GM23338 (cell line): ENCODE measurements at regions not wholly inside any gene's neighbourhood (a gene's known extent, or its start where the extent isn't known, plus 50 kb on each side); places are given as distances from the start of the nearest gene placed in this dataset.

Experiments
- CREB1 ChIP-seq: fragments of 250-450 bp; sonication (Bioruptor Pico); IDR thresholded peaks from 2 replicates; pipeline ENCODE4 v1.5.0; 2020; ENCODE audit warnings: low read depth, mild to moderate bottlenecking, moderate library complexity
- EZH2 ChIP-seq: fragments of 200-600 bp; sonication (generic); IDR thresholded peaks from one replicate; pipeline ENCODE4 v1.8.0; 2017; ENCODE audit warnings: antibody characterized with exemption, mild to moderate bottlenecking, low read depth; ENCODE audit not compliant: unreplicated experiment
- EZH2phosphoT487 ChIP-seq: fragments of 200-600 bp; sonication (generic); IDR thresholded peaks from one replicate; pipeline ENCODE4 v1.8.1; 2018; ENCODE audit warnings: antibody characterized with exemption; ENCODE audit not compliant: unreplicated experiment
- JUNB ChIP-seq: IDR thresholded peaks from one replicate; pipeline ENCODE4 v1.6.1; 2016; ENCODE audit warnings: antibody characterized with exemption; ENCODE audit not compliant: unreplicated experiment
- NANOG ChIP-seq: IDR thresholded peaks from 2 replicates; pipeline ENCODE4 v1.6.1; 2016; ENCODE audit warnings: antibody characterized with exemption, borderline replicate concordance
- POLR2AphosphoS5 ChIP-seq: IDR thresholded peaks from 2 replicates; pipeline ENCODE4 v1.6.1; 2016; ENCODE audit warnings: antibody characterized with exemption, low read depth
- STAT1 ChIP-seq: IDR thresholded peaks from one replicate; pipeline ENCODE4 v1.6.1; 2016; ENCODE audit warnings: antibody characterized with exemption; ENCODE audit not compliant: unreplicated experiment
- ZNF114 ChIP-seq: fragments of 250-450 bp; sonication (Bioruptor Pico); IDR thresholded peaks from 2 replicates; pipeline ENCODE4 v1.5.0; 2020; ENCODE audit warnings: mild to moderate bottlenecking, moderate library complexity
- ZNF331 ChIP-seq: fragments of 250-450 bp; sonication (Bioruptor Pico); IDR thresholded peaks from 2 replicates; pipeline ENCODE4 v1.5.0; 2020; ENCODE audit warnings: low read depth, mild to moderate bottlenecking, moderate library complexity
- TF ChIP-seq, protein P1 (sequence below), 2 experiments: fragments of 200-600 bp in 1 of 2; sonication (generic) in 1 of 2; conservative IDR thresholded peaks; 2 replicates each; pipeline versions ENCODE4 v1.5.1 to v1.6.1; 2016 to 2017; ENCODE audit warnings: antibody characterized with exemption in 2 of 2, low read depth in 2 of 2, mild to moderate bottlenecking in 2 of 2, moderate library complexity in 1 of 2
- TF ChIP-seq, protein P2 (sequence below): IDR thresholded peaks from one replicate; pipeline ENCODE4 v1.6.1; 2018; ENCODE audit warnings: antibody characterized with exemption; ENCODE audit not compliant: unreplicated experiment

DNA sequence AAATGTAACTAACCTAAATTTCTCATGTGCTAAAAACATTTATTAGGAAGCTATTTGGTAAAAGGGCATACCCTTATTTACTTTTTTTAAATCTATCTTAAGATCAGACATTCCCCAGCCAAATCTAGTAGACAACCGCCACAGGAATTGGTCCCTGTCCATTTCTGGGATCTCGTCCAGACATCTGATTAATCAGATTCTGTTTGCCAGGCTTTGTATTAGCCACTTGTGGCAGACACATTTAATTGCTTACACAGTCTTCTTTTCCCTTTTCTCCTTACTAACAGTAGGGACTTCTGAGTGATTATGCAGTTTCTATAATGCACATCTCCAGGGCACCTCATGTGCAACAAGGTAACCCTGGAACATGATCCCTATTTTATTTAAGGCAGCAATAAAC is 449.0 kb upstream of the RGS18 start:
- no peak for TF ChIP-seq EZH2
- TF ChIP-seq, protein P1, sequence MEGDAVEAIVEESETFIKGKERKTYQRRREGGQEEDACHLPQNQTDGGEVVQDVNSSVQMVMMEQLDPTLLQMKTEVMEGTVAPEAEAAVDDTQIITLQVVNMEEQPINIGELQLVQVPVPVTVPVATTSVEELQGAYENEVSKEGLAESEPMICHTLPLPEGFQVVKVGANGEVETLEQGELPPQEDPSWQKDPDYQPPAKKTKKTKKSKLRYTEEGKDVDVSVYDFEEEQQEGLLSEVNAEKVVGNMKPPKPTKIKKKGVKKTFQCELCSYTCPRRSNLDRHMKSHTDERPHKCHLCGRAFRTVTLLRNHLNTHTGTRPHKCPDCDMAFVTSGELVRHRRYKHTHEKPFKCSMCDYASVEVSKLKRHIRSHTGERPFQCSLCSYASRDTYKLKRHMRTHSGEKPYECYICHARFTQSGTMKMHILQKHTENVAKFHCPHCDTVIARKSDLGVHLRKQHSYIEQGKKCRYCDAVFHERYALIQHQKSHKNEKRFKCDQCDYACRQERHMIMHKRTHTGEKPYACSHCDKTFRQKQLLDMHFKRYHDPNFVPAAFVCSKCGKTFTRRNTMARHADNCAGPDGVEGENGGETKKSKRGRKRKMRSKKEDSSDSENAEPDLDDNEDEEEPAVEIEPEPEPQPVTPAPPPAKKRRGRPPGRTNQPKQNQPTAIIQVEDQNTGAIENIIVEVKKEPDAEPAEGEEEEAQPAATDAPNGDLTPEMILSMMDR (conservative IDR thresholded peaks at IDR 0.05; ENCODE audit: low read depth in 2 of 2) = no peak
- no peak for TF ChIP-seq EZH2phosphoT487
- no peak for TF ChIP-seq CREB1
- TF ChIP-seq, protein P2, sequence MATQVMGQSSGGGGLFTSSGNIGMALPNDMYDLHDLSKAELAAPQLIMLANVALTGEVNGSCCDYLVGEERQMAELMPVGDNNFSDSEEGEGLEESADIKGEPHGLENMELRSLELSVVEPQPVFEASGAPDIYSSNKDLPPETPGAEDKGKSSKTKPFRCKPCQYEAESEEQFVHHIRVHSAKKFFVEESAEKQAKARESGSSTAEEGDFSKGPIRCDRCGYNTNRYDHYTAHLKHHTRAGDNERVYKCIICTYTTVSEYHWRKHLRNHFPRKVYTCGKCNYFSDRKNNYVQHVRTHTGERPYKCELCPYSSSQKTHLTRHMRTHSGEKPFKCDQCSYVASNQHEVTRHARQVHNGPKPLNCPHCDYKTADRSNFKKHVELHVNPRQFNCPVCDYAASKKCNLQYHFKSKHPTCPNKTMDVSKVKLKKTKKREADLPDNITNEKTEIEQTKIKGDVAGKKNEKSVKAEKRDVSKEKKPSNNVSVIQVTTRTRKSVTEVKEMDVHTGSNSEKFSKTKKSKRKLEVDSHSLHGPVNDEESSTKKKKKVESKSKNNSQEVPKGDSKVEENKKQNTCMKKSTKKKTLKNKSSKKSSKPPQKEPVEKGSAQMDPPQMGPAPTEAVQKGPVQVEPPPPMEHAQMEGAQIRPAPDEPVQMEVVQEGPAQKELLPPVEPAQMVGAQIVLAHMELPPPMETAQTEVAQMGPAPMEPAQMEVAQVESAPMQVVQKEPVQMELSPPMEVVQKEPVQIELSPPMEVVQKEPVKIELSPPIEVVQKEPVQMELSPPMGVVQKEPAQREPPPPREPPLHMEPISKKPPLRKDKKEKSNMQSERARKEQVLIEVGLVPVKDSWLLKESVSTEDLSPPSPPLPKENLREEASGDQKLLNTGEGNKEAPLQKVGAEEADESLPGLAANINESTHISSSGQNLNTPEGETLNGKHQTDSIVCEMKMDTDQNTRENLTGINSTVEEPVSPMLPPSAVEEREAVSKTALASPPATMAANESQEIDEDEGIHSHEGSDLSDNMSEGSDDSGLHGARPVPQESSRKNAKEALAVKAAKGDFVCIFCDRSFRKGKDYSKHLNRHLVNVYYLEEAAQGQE = no peak
- no peak for TF ChIP-seq POLR2AphosphoS5
- TF ChIP-seq JUNB = no peak
- TF ChIP-seq ZNF114 (CRISPR knock-in tag) = no peak
- no peak for TF ChIP-seq ZNF331 (CRISPR knock-in tag)
- no peak for TF ChIP-seq STAT1
- no peak for TF ChIP-seq NANOG
